SK-N-SH treated with all-trans-retinoic acid at 6 μM for 48 hours (cell line): ENCODE measurements at regions not wholly inside any gene's neighbourhood (a gene's known extent, or its start where the extent isn't known, plus 50 kb on each side); places are given as distances from the start of the nearest gene placed in this dataset.

Source experiments
- ATAC-seq: fragments of 200-7000 bp; cut with Tn5 transposase; 3 replicates; pipeline ENCODE4 v1.9.1; 2020; ENCODE audit warnings: mild to moderate bottlenecking, moderate library complexity
- ARNTL ChIP-seq: fragments of 450-650 bp; formaldehyde crosslinking; IDR thresholded peaks from 2 replicates; pipeline ENCODE4 v1.5.0; 2020; ENCODE audit warnings: low read depth, mild to moderate bottlenecking, moderate library complexity, borderline replicate concordance
- BACH2 ChIP-seq: fragments of 250-450 bp; sonication (Bioruptor Pico); IDR thresholded peaks from 2 replicates; pipeline ENCODE4 v1.9.0; 2021; ENCODE audit warnings: mild to moderate bottlenecking, borderline replicate concordance
- CREB5 ChIP-seq: fragments of 250-450 bp; sonication (Bioruptor Pico); IDR thresholded peaks from 2 replicates; pipeline ENCODE4 v1.5.1; 2020; ENCODE audit warnings: low read depth, mild to moderate bottlenecking, moderate library complexity
- CSDC2 ChIP-seq: fragments of 250-450 bp; sonication (Bioruptor Pico); IDR thresholded peaks from 2 replicates; pipeline ENCODE4 v1.5.0; 2020; ENCODE audit warnings: mild to moderate bottlenecking, moderate library complexity
- CSRNP3 ChIP-seq: fragments of 250-450 bp; sonication (Bioruptor Pico); IDR thresholded peaks from 2 replicates; pipeline ENCODE4 v1.5.1; 2021; ENCODE audit warnings: mild to moderate bottlenecking, moderate library complexity
- ESRRG ChIP-seq: fragments of 250-450 bp; sonication (Bioruptor Pico); IDR thresholded peaks from 2 replicates; pipeline ENCODE4 v1.6.1; 2021; ENCODE audit warnings: mild to moderate bottlenecking
- GLIS3 ChIP-seq: fragments of 250-450 bp; sonication (Bioruptor Pico); IDR thresholded peaks from 2 replicates; pipeline ENCODE4 v1.5.0; 2020; ENCODE audit warnings: mild to moderate bottlenecking, moderate library complexity
- ISL1 ChIP-seq: fragments of 250-450 bp; sonication (Bioruptor Pico); IDR thresholded peaks from 2 replicates; pipeline ENCODE4 v2.1.2; 2022; ENCODE audit warnings: mild to moderate bottlenecking, moderate library complexity
- OSR1 ChIP-seq: fragments of 250-450 bp; sonication (Bioruptor Pico); IDR thresholded peaks from 2 replicates; pipeline ENCODE4 v1.8.0; 2022; ENCODE audit warnings: moderate library complexity, mild to moderate bottlenecking, inconsistent platforms
- PATZ1 ChIP-seq: fragments of 250-450 bp; sonication (Bioruptor Pico); IDR thresholded peaks from 2 replicates; pipeline ENCODE4 v1.8.0; 2020; ENCODE audit warnings: mild to moderate bottlenecking, moderate library complexity, borderline replicate concordance
- POU6F1 ChIP-seq: fragments of 250-450 bp; sonication (Bioruptor Pico); IDR thresholded peaks from 2 replicates; pipeline ENCODE4 v1.8.0; 2021; ENCODE audit warnings: low read depth, mild to moderate bottlenecking, moderate library complexity, borderline replicate concordance
- PPARA ChIP-seq: fragments of 250-450 bp; sonication (Bioruptor Pico); IDR thresholded peaks from 2 replicates; pipeline ENCODE4 v1.5.0; 2020; ENCODE audit warnings: mild to moderate bottlenecking, borderline replicate concordance
- RARB ChIP-seq: fragments of 250-450 bp; sonication (Bioruptor Pico); IDR thresholded peaks from 2 replicates; pipeline ENCODE4 v1.8.0; 2021; ENCODE audit warnings: mild to moderate bottlenecking, moderate library complexity
- TOX ChIP-seq: fragments of 250-450 bp; sonication (Bioruptor Pico); IDR thresholded peaks from 2 replicates; pipeline ENCODE4 v1.8.0; 2021; ENCODE audit warnings: mild to moderate bottlenecking, moderate library complexity, borderline replicate concordance
- TSHZ2 ChIP-seq: fragments of 250-450 bp; sonication (Bioruptor Pico); IDR thresholded peaks from 2 replicates; pipeline ENCODE4 v1.5.0; 2020; ENCODE audit warnings: mild to moderate bottlenecking, moderate library complexity
- ZC3H10 ChIP-seq: fragments of 250-450 bp; sonication (Bioruptor Pico); IDR thresholded peaks from 2 replicates; pipeline ENCODE4 v1.5.1; 2021; ENCODE audit warnings: mild to moderate bottlenecking, moderate library complexity
- ZFP3 ChIP-seq: fragments of 250-450 bp; sonication (Bioruptor Pico); IDR thresholded peaks from 2 replicates; pipeline ENCODE4 v1.5.0; 2020; ENCODE audit warnings: mild to moderate bottlenecking, moderate library complexity
- ZNF565 ChIP-seq: fragments of 450-650 bp; formaldehyde crosslinking; conservative IDR thresholded peaks from 2 replicates; pipeline ENCODE4 v1.5.0; 2020; ENCODE audit warnings: low read depth, mild to moderate bottlenecking, moderate library complexity
- ZNF70 ChIP-seq: fragments of 450-650 bp; formaldehyde crosslinking; IDR thresholded peaks from 2 replicates; pipeline ENCODE4 v1.5.0; 2020; ENCODE audit warnings: mild to moderate bottlenecking, moderate library complexity
- ZNF8 ChIP-seq: fragments of 450-650 bp; formaldehyde crosslinking; IDR thresholded peaks from 2 replicates; pipeline ENCODE4 v1.5.0; 2020; ENCODE audit warnings: mild to moderate bottlenecking, moderate library complexity

- ATAC-seq, result no peak
- TF ChIP-seq ZNF70 (CRISPR knock-in tag), result no peak
- TF ChIP-seq ESRRG (CRISPR knock-in tag), result no peak
- no peak for TF ChIP-seq CSDC2 (CRISPR knock-in tag)
- no peak for TF ChIP-seq PPARA
- TF ChIP-seq POU6F1 (CRISPR knock-in tag), result no peak
- TF ChIP-seq GLIS3, result no peak
- TF ChIP-seq ZFP3 (CRISPR knock-in tag), result no peak
- TF ChIP-seq ZNF565 (CRISPR knock-in tag), result no peak
- TF ChIP-seq TSHZ2 (CRISPR knock-in tag), result no peak
- TF ChIP-seq OSR1 (CRISPR knock-in tag), result no peak
- TF ChIP-seq CREB5, result no peak
- TF ChIP-seq BACH2 (CRISPR knock-in tag), result no peak
- no peak for TF ChIP-seq TOX (CRISPR knock-in tag)
- no peak for TF ChIP-seq ZC3H10 (CRISPR knock-in tag)
- TF ChIP-seq RARB, result no peak
Observed at GRCh38 chr16:13680021-13680889, 239.7 kb upstream of the ERCC4 start.

- ATAC-seq, result no peak
- no peak for TF ChIP-seq ZNF8 (CRISPR knock-in tag)
- no peak for TF ChIP-seq ESRRG (CRISPR knock-in tag)
- no peak for TF ChIP-seq POU6F1 (CRISPR knock-in tag)
- TF ChIP-seq TSHZ2 (CRISPR knock-in tag), result no peak
- no peak for TF ChIP-seq GLIS3
- no peak for TF ChIP-seq ARNTL (CRISPR knock-in tag)
- no peak for TF ChIP-seq ZC3H10 (CRISPR knock-in tag)
- TF ChIP-seq CSRNP3, result no peak
- no peak for TF ChIP-seq ZNF565 (CRISPR knock-in tag)
- no peak for TF ChIP-seq TOX (CRISPR knock-in tag)
- no peak for TF ChIP-seq OSR1 (CRISPR knock-in tag)
- no peak for TF ChIP-seq PATZ1
- TF ChIP-seq RARB, result no peak
- no peak for TF ChIP-seq ISL1 (CRISPR knock-in tag)
- TF ChIP-seq ZNF70 (CRISPR knock-in tag), result no peak
Observed at GRCh38 chr16:13684819-13685563, 235.0 kb upstream of the ERCC4 start.
